SK-N-MC (cell line): ENCODE measurements at regions not wholly inside any gene's neighbourhood (a gene's known extent, or its start where the extent isn't known, plus 50 kb on each side); places are given as distances from the start of the nearest gene placed in this dataset.

Experiments used
- DNase-seq: peaks from one replicate; pipeline ENCODE4 v3.0.0-alpha.2; 2011; ENCODE audit warnings: low read depth, low spot score
- H3K27ac ChIP-seq: fragments of 200-600 bp; sonication (generic); 2 replicates; pipeline ENCODE4 v1.5.1; 2016; ENCODE audit warnings: mixed run types
- H3K36me3 ChIP-seq: fragments of 200-600 bp; sonication (generic); 2 replicates; pipeline ENCODE4 v1.6.1; 2017; ENCODE audit warnings: antibody characterized with exemption, low read length, mixed read lengths; ENCODE audit not compliant: insufficient read depth
- H3K4me3 ChIP-seq: fragments of 200-600 bp; sonication (generic); 2 replicates; pipeline ENCODE4 v1.5.1; 2016
- H3K9ac ChIP-seq: fragments of 200-600 bp; sonication (generic); 2 replicates; pipeline ENCODE4 v1.8.0; 2017; ENCODE audit warnings: mixed run types, mixed read lengths; ENCODE audit not compliant: insufficient read length
- H3K9me3 ChIP-seq: fragments of 200-600 bp; sonication (generic); 2 replicates; pipeline ENCODE4 v1.6.1; 2017; ENCODE audit warnings: low read depth, mild to moderate bottlenecking, antibody characterized with exemption, low read length, moderate library complexity, mixed read lengths
- EZH2 ChIP-seq: fragments of 200-600 bp; sonication (generic); IDR thresholded peaks from one replicate; pipeline ENCODE4 v1.6.1; 2017; ENCODE audit warnings: antibody characterized with exemption
- FOXP2 ChIP-seq: optimal IDR thresholded peaks from 2 replicates; pipeline ENCODE3; 2011; ENCODE audit warnings: mild to moderate bottlenecking, moderate library complexity; ENCODE audit not compliant: insufficient read depth; ENCODE audit errors: extremely low read length, control extremely low read depth
- POLR2AphosphoS5 ChIP-seq: IDR thresholded peaks from 2 replicates; pipeline ENCODE4 v1.6.1; 2012; ENCODE audit warnings: mild to moderate bottlenecking, low read depth, low read length, borderline replicate concordance

DNA sequence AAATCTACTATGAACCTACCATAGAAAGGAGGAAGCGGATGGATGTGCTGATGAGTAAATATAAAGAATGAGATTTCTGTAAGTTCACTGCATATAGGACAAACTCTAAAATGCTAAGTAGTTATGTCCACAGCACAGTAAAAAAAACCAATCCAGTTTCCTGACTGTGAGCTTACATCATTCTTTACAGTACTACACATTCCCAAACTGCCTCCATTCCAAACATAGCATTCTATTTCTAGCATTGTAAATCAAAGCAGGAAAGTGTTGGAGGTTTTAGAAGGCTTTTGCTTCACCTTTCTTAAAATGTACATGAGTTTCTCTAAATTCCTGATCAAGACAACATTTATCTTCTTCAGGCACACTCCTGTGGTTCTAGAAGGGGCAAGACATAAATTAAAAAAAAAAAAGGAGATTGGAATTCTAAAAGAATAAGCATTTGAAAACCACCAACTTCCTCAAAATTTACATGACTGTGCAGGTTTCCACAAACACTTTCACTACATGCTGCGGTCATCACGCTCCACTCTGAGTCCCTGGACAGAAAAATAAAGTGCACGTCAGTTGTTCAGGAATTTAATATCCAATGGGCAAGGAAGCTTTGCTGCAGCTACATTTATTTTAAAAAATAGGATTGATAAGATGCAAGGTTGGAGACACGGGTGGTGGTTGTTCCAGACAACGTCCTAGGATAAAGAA lies 297.6 kb upstream of the STS start:
- no peaks in the 10 kb centered on the region for H3K9me3 ChIP-seq
- no peak overlapping the region for H3K27ac ChIP-seq
- H3K4me3 ChIP-seq, result no peak overlapping the region
- no peak for TF ChIP-seq POLR2AphosphoS5
- no peak for TF ChIP-seq FOXP2
- no peak for TF ChIP-seq EZH2
- H3K36me3 ChIP-seq, result no peaks in the 10 kb centered on the region
- H3K9ac ChIP-seq, result no peak overlapping the region
- no peak for DNase-seq

DNA sequence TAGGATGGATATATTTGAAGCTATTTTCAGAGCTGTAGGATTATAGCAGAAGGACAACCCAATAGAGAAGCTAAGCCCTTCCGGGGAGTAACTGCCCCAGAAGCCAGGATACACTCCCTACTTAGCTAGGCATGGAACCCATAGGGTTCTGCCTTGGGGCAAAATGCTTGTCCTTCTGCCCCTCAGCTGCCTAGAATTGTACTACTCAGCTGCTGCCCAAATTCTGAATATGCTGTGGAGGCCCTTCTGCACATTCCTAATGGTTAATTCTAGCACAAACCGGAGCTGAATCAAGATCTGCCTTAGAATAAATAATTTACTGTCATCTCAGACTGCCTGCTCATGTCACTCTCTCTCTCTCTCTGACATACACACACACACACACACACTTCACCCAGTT lies 297.7 kb upstream of the VCX3A start:
- H3K9me3 ChIP-seq, result no peaks in the 10 kb centered on the region
- H3K27ac ChIP-seq, result no peak overlapping the region
- no peak overlapping the region for H3K9ac ChIP-seq
- DNase-seq, result no peak
- H3K4me3 ChIP-seq, result no peak overlapping the region
- no peaks in the 10 kb centered on the region for H3K36me3 ChIP-seq
- TF ChIP-seq EZH2 (no peak), POLR2AphosphoS5 (no peak), FOXP2 (no peak)

DNA sequence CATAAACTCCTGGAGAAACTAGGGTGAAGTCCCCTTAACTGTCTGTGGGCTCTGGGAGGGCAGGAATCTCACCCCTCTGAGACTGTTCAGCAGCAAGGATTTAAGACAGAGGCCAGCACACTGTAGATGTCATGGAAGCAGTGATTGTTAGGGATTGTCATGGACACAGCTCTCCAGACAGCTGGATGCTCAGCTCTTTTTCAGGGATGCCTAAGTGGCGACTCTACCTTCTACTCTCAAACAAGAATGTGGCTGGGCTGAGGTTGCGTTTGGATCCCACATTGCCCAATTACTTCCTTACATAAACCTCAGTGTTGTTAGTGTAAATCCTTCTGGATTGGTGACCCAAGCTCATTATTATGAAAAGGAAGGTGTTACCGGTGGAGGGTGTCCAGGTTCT lies 291.9 kb upstream of the VCX3A start:
- Histone ChIP-seq H3K9me3 (no peaks in the 10 kb centered on the region), H3K4me3 (no peak overlapping the region), H3K27ac (no peak overlapping the region), H3K36me3 (no peaks in the 10 kb centered on the region), H3K9ac (no peak overlapping the region)
- no peak for DNase-seq
- no peak for TF ChIP-seq FOXP2
- TF ChIP-seq EZH2, result no peak
- TF ChIP-seq POLR2AphosphoS5, result no peak

DNA sequence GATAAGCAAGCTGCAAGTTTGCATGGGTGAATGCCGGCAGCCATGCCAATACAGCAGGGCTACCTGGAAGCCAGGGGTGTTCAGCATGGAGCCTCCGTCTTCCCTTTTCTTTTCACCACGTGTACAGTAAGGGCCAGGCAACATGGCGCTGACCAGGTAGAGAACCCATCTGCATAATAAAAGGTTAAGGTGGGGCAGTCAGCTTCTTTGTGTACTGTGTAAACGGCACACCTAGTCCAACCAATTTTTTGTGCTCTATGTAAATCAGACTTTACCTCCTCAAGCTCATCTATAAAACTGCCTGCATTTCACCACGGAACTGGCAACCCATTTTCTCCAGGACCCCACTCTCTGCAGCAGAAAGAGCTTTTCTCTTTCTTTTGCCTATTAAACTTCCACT lies 286.8 kb upstream of the VCX3A start:
- Histone ChIP-seq H3K36me3 (no peaks in the 10 kb centered on the region), H3K27ac (no peak overlapping the region), H3K9me3 (no peaks in the 10 kb centered on the region), H3K9ac (no peak overlapping the region), H3K4me3 (no peak overlapping the region)
- DNase-seq, result no peak
- TF ChIP-seq FOXP2, result no peak
- no peak for TF ChIP-seq POLR2AphosphoS5
- TF ChIP-seq EZH2, result no peak

DNA sequence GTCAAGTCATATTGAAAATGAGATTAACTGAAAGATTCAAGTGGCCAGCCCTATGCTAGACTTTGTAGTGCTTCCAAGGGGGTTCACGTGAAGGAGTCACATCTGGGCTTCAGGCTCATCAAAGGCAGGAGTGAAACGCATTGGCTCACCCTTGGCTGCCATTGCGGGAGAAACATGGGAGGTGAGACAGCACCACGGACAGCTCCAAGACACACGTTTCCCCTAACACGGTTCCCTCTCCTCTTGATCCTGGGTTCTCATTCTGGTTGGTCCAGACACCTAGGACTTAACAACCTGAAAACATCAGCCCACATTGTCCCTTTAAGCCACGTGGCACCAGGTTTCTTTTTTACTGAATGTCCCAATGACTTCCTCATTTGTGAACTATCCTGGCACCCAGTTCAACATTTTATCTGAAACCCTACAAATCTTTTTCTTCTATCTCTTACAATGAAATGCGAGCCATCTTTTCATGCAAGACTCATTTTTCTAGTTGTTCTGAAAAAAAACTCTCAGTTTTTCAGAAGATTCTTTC lies 279.0 kb upstream of the VCX3A start:
- DNase-seq, result no peak
- Histone ChIP-seq H3K9ac (no peak overlapping the region), H3K9me3 (no peaks in the 10 kb centered on the region), H3K4me3 (no peak overlapping the region), H3K36me3 (no peaks in the 10 kb centered on the region), H3K27ac (no peak overlapping the region)
- TF ChIP-seq POLR2AphosphoS5 (no peak), EZH2 (no peak), FOXP2 (no peak)

DNA sequence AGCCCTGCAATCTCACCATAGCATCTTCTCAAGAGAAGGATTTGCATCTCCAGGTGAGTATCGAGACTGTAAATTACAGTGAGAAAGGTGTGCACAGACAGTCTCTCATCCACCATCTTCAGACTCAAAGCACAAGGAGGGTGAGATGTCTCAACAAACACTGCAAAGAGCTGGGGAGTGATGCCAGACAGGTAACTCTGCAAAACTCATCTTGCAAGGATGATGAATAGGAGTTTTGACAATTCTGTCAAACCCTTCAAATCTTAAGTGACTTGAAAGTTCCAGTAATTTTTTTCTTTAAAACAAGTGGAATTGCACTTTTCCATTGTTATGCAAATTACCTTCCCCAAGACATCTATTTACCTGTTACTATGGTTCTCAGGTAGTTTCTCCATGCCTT lies 277.2 kb upstream of the VCX3A start:
- H3K36me3 ChIP-seq, result no peaks in the 10 kb centered on the region
- H3K9ac ChIP-seq, result no peak overlapping the region
- TF ChIP-seq FOXP2 (no peak), POLR2AphosphoS5 (no peak), EZH2 (no peak)
- H3K4me3 ChIP-seq, result no peak overlapping the region
- H3K9me3 ChIP-seq, result no peaks in the 10 kb centered on the region
- no peak overlapping the region for H3K27ac ChIP-seq
- DNase-seq, result no peak

DNA sequence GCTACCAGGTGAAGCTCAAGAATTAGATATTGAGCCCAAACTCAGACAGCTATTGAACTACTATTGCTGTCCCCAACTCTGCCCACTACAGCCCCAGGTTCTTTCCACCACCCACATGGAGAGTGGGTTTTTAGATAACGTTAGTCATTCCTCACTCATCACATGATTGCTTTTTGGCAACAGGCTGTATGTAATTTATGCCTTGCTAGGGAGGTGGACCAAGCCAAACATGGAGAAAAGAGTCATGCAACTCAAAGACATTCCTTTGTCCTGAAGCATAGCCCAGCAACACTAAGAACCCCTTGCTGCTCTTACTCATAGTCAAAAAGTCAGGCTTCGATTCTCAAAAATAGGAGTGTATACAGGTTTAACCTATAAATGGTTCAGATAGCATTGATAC lies 275.9 kb upstream of the VCX3A start:
- no peak overlapping the region for H3K4me3 ChIP-seq
- no peak overlapping the region for H3K9ac ChIP-seq
- DNase-seq, result no peak
- no peaks in the 10 kb centered on the region for H3K9me3 ChIP-seq
- no peak overlapping the region for H3K27ac ChIP-seq
- no peak for TF ChIP-seq FOXP2
- TF ChIP-seq POLR2AphosphoS5, result no peak
- no peak for TF ChIP-seq EZH2
- H3K36me3 ChIP-seq, result no peaks in the 10 kb centered on the region

DNA sequence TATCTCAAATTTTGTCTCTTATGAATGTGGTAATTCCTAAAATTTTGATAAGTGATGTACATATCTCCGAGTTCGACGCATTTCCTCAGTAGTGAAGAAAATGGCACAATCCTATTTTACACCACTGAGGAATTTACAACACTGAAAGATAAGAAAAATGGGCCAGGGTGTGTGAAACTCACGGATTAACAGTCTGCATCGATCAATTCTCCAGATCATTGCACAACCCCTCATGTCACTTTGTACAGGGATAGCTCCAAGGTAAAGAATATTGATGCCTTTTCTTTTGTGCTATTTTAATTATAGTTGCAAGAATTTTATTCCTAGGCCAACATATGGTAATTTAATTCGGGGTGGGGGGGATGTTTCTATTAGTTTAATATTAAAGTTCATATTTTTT lies 268.7 kb upstream of the VCX3A start:
- Histone ChIP-seq H3K4me3 (no peak overlapping the region), H3K9me3 (no peaks in the 10 kb centered on the region)

More for the DNA sequence above, 268.7 kb upstream of the VCX3A start:
- no peak overlapping the region for H3K9ac ChIP-seq
- TF ChIP-seq POLR2AphosphoS5 (no peak), FOXP2 (no peak), EZH2 (no peak)
- DNase-seq, result no peak
- no peak overlapping the region for H3K27ac ChIP-seq
- no peaks in the 10 kb centered on the region for H3K36me3 ChIP-seq
